HG02938 (cell line): ENCODE measurements at regions not wholly inside any gene's neighbourhood (a gene's known extent, or its start where the extent isn't known, plus 50 kb on each side); places are given as distances from the start of the nearest gene placed in this dataset.

Experiments
- ATAC-seq: cut with Tn5 transposase; IDR thresholded peaks from one replicate; pipeline ENCODE4 v1.9.1; 2021; ENCODE audit warnings: mild to moderate bottlenecking, moderate library complexity; ENCODE audit not compliant: unreplicated experiment

DNA sequence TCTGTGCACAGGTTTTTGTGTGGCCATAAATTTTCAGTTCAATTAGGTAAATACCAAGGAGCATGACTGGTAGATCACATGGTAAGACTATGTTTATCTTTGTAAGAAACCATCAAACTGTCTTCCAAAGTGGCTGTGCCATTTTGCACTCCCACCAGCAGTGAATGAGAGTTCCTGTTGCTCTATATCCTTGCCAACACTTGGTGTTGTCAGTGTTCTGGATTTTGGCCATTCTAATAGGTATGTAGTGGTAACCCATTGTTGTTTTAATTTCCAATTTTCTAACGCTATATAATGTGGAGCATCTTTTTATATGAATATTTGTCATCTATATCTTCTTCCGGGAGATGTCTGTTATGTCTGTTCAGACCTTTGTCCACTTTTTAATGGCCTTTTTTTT, 51.7 kb upstream of the MED4 start:
- no peak for ATAC-seq

DNA sequence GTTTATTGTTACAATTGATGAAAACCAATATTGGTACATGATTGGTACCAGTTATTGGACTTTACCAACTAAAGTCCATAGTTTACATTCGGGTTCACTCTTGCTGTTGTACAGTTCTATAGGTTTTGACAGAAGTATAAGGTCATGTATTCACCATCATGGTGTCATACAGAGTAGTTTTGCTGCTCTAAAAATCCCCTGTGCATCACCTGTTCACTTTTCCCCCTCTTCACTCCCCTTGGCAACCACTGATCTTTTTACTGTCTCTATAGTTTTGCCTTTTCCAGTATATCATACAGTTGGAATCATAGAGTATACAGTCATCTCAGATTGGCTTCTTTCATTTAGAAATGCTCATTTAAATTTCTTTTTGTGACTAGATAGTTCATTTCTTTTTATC, 51.2 kb upstream of the MED4 start:
- ATAC-seq, result no peak
